Fibroblast of the aortic adventitia (primary cell): ENCODE measurements at regions not wholly inside any gene's neighbourhood (a gene's known extent, or its start where the extent isn't known, plus 50 kb on each side); places are given as distances from the start of the nearest gene placed in this dataset.

Experiments
- DNase-seq: peaks from one replicate; pipeline ENCODE4 v3.0.0-alpha.2; 2010; ENCODE audit warnings: low read depth
- H3K4me3 ChIP-seq: 2 replicates; pipeline ENCODE4 v1.5.1; 2011; ENCODE audit warnings: low read depth, mild to moderate bottlenecking, control low read depth, low read length, moderate library complexity
- TF ChIP-seq, protein P1 (sequence below): IDR thresholded peaks from 2 replicates; pipeline ENCODE4 v1.5.1; 2011; ENCODE audit warnings: mild to moderate bottlenecking, low read length, control low read depth, inconsistent platforms; ENCODE audit not compliant: insufficient read depth

DNA sequence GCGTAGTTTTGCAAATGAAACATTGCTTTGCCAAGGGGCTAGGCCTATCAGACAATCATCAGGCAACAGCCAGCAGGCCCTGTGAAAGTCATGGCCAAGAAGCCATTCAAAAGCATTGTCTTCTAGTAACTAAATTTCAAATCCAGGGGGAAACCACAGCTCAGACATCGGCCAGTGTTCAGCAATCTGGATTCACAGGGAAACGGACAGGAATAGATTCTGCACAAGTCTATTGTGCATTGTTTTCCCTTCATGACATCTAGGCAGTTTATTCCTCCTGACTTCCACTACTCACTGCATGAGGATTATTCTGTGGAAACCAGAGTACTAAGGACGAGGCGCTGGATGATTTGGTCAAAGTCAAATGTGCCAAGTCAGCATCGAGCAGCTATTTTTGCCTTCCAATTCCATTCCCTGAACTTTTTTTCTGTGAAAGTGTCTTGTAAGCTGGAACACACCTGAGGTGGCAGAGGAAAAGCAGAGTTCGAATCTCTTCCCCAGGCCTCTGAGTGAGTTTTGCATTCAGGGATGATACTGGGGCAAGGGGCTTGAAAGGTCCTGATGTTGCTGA is 75.4 kb downstream of the VCPKMT start:
- DNase-seq = no peak
- H3K4me3 ChIP-seq = no peak overlapping the region
- TF ChIP-seq, protein P1, sequence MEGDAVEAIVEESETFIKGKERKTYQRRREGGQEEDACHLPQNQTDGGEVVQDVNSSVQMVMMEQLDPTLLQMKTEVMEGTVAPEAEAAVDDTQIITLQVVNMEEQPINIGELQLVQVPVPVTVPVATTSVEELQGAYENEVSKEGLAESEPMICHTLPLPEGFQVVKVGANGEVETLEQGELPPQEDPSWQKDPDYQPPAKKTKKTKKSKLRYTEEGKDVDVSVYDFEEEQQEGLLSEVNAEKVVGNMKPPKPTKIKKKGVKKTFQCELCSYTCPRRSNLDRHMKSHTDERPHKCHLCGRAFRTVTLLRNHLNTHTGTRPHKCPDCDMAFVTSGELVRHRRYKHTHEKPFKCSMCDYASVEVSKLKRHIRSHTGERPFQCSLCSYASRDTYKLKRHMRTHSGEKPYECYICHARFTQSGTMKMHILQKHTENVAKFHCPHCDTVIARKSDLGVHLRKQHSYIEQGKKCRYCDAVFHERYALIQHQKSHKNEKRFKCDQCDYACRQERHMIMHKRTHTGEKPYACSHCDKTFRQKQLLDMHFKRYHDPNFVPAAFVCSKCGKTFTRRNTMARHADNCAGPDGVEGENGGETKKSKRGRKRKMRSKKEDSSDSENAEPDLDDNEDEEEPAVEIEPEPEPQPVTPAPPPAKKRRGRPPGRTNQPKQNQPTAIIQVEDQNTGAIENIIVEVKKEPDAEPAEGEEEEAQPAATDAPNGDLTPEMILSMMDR = no peak

DNA sequence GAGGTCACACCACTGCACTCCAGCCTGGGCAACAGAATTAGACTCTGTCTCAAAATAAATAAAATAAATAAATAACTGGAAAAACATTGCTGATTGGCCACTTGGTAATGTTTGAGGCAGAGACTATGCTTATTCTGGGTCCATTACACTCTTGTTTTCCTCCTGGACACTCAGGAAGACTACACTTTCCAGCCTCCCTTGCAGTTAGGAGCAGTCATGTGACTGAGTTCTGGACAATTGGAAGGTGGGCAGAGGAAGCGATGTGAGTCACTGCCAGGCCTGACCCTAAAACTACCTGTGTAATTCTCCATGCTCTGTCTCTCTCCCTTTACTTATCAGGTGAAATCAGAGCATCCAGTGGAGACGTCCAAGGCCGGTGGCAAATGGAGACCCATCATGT is 74.4 kb downstream of the VCPKMT start:
- TF ChIP-seq, protein P1 = no peak
- DNase-seq = no peak
- H3K4me3 ChIP-seq = no peak overlapping the region

DNA sequence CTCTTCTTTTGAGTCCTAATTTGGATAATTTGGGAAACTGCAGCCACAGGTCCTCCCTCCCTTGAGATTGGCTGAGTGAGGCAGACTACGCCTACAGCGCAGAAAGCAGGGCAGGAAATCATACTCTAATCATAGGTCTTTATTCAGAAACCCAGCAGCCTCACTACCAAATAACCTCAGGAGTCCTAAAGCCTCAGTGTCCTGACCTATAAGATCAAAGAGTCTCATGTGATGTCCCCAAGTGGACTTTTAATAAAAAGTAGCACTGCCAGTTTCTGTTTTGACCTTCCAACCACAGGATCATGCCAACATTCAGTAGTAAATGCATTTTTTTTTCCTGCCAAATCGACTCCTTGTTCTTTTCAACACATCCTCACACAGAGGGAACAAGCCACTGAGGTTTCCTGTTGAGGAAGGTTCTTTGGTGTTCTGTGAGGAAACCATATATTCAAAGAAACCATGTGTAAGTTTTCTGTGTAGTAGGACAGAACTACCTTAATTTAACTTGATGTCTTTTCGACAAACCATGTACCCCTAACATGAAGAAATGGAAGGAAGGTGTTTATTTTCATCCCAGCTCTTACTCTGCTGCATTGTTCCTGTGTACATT is 72.2 kb downstream of the VCPKMT start:
- DNase-seq = no peak
- TF ChIP-seq, protein P1 = no peak
- H3K4me3 ChIP-seq = no peak overlapping the region

DNA sequence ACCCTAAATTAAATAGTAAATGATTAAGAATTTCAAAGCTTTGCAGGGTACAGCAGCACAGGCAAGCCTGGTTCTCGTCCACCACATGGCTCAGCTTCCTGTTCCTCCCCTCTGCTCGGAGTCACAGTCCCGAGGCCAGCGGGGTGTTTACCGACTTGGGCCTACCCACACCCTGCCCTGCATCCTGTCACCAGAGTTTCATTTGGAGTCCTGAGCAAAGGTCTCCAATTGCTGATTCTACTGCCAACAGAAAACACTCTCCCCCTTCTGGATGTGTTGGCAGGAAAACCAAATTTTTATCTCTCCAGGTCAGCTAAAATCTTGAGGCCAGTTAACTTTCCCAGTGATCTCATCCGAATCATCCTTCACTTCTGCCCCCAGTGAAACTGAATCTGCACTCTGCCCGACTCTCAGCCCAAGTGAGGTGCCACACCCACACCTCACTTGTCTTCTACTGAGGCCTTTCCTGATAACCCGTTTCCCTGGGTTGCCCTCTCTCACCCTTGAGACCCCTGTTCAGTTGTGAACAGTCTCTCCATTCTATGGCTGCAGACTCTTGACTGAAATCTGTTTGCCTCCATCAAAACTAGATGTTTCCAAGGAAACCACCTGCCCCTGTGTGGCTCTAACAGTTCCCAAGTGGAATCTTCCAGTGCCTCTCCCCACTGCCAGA is 71.2 kb downstream of the VCPKMT start:
- H3K4me3 ChIP-seq = no peak overlapping the region
- TF ChIP-seq, protein P1 = no peak
- peak; percentile 92 for DNase-seq

DNA sequence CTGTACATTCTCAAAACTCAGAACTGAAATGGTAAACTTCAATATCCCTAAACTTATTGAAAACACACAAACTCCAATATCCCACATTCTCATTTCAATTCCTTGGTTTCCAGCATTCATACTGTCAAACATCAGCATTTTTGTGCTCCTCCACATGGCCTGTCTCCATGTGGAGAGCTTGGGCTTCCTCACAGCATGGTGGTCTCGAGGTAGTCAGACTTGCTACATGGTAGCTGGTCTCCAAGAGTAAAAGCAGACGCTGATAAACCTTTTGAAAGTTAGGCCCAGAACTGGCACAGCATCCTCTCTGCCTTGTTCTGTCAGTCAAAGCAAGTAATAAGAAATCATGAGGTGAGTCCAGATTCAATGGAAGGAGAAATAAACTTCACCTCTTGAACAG is 70.5 kb downstream of the VCPKMT start:
- TF ChIP-seq, protein P1 = no peak
- no peak for DNase-seq
- H3K4me3 ChIP-seq = no peak overlapping the region

DNA sequence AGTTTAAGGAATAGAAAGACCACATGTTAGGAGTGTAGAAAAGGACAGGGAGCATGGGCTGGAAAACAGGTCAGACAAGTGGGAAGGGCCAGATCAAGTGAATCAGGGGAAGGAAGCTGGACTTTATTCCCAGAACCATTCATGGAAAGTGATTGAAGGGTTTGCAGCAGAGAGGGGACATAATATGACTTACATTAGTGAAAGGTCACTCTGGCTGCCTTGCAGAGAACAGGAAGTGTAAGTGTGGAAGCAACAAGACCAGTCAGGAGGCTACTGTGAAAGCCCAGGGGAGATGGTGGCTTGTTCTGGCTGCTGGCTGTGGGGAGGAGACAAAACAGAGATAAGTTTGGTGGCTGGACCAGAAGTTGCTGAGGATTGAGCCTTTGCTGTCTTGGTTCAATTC is 69.1 kb downstream of the VCPKMT start:
- DNase-seq = no peak
- TF ChIP-seq, protein P1 = no peak
- no peak overlapping the region for H3K4me3 ChIP-seq
